ENCODE measurements at regions not wholly inside any gene's neighbourhood (a gene's known extent, or its start where the extent isn't known, plus 50 kb on each side); places are given as distances from the start of the nearest gene placed in this dataset.

DNA sequence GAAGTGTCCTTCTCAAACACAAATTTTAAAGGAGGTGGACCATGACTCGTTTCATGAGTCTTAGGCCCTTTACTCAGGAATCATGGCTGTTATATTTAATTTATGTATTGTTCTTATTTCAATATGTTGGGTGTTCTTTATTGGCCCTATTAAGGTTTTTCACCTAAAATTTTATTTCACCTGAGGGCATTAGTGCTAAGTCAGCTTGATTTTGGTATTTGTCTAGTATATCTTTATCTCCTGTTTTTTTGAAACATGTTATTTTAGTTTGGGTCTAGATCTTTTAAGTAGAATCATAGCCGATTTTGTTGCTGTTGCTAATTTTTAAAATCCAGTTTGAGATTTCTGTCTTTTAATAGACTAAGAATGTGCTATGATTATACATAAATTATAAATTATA, 430.4 kb downstream of the RPS6KC1 start:
- WGBS, 2 donors (ENCODE audit: low coverage in 1 of 2): 67 to 93% methylated on average over 2 of the region's 2 CpGs
- no peaks in the 10 kb centered on the region for H3K9me3 ChIP-seq
- no peaks in the 10 kb centered on the region for H3K4me1 ChIP-seq
- no peaks in the 10 kb centered on the region for H3K36me3 ChIP-seq
- no peak overlapping the region for H3K27ac ChIP-seq
- intact Hi-C loops (cut with DNase I; ENCODE audit: low total_unique reads): no loop called here
- H3K4me3 ChIP-seq: no peak overlapping the region
- TF ChIP-seq EP300 (IDR thresholded peaks at IDR 0.05; ENCODE audit: low read depth): no peak
- TF ChIP-seq, protein P1, sequence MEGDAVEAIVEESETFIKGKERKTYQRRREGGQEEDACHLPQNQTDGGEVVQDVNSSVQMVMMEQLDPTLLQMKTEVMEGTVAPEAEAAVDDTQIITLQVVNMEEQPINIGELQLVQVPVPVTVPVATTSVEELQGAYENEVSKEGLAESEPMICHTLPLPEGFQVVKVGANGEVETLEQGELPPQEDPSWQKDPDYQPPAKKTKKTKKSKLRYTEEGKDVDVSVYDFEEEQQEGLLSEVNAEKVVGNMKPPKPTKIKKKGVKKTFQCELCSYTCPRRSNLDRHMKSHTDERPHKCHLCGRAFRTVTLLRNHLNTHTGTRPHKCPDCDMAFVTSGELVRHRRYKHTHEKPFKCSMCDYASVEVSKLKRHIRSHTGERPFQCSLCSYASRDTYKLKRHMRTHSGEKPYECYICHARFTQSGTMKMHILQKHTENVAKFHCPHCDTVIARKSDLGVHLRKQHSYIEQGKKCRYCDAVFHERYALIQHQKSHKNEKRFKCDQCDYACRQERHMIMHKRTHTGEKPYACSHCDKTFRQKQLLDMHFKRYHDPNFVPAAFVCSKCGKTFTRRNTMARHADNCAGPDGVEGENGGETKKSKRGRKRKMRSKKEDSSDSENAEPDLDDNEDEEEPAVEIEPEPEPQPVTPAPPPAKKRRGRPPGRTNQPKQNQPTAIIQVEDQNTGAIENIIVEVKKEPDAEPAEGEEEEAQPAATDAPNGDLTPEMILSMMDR (IDR thresholded peaks at IDR 0.05): no peak
- TF ChIP-seq POLR2A (IDR thresholded peaks at IDR 0.05): no peak
- no peak for TF ChIP-seq POLR2AphosphoS5 (IDR thresholded peaks at IDR 0.05)
- DNase-seq: no peak
- no peaks in the 10 kb centered on the region for H3K27me3 ChIP-seq
- in situ Hi-C loops (cut with MboI; ENCODE audit: low pct_ligation_motif_present in 1 of 4, low pct_unique_long_range_greater_than_20kb in 1 of 4, low sequenced_read_pairs in 3 of 4): no loop called here

GRCh38 chr1:213484333-213484732, 433.3 kb downstream of the RPS6KC1 start:
- in situ Hi-C loops (cut with MboI; ENCODE audit: low pct_ligation_motif_present in 1 of 4, low pct_unique_long_range_greater_than_20kb in 1 of 4, low sequenced_read_pairs in 3 of 4) (no loop called here), intact Hi-C loops (cut with DNase I; ENCODE audit: low total_unique reads) (no loop called here)
- DNase-seq: no peak

DNA sequence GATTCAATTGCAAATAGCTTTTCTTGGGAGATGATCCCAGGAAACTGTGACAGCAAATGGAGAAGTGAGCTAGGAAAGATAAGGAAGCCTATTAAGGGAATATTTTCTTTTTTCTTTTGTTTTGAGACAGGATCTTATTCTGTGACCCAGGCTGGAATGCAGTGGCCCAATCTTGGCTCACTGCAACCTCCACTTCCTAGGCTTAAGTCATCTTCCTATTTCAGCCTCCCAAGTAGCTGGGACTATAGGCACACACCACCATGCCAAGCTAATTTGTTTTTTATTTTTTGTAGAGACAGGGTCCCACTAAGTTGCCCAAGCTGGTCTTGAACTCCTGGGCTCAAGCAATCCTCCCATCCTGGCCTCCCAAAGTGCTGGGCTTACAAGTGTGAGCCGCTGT, 433.7 kb downstream of the RPS6KC1 start:
- DNase-seq: no peak
- WGBS, 2 donors (ENCODE audit: low coverage in 1 of 2): 95% methylated on average over 1 of the region's 1 CpG; no CpG with 5 or more reads in 1 of the 2 donors
- H3K4me1 ChIP-seq: no peaks in the 10 kb centered on the region
- no peak overlapping the region for H3K4me3 ChIP-seq
- TF ChIP-seq POLR2AphosphoS5 (IDR thresholded peaks at IDR 0.05) (no peak), POLR2A (IDR thresholded peaks at IDR 0.05) (no peak), EP300 (IDR thresholded peaks at IDR 0.05; ENCODE audit: low read depth) (no peak)
- TF ChIP-seq, protein P1 (IDR thresholded peaks at IDR 0.05): no peak
- H3K36me3 ChIP-seq: no peaks in the 10 kb centered on the region
- no peaks in the 10 kb centered on the region for H3K9me3 ChIP-seq
- H3K27me3 ChIP-seq: no peaks in the 10 kb centered on the region
- in situ Hi-C loops (cut with MboI; ENCODE audit: low pct_ligation_motif_present in 1 of 4, low pct_unique_long_range_greater_than_20kb in 1 of 4, low sequenced_read_pairs in 3 of 4) (no loop called here), intact Hi-C loops (cut with DNase I; ENCODE audit: low total_unique reads) (no loop called here)
- H3K27ac ChIP-seq: no peak overlapping the region

More at GRCh38 chr1:213484333-213484732, 433.3 kb downstream of the RPS6KC1 start:
- H3K27me3 ChIP-seq: no peaks in the 10 kb centered on the region
- H3K4me3 ChIP-seq: no peak overlapping the region
- H3K9me3 ChIP-seq: no peaks in the 10 kb centered on the region
- H3K27ac ChIP-seq: no peak overlapping the region
- no peaks in the 10 kb centered on the region for H3K36me3 ChIP-seq
- 47 to 53% methylated on average over 3 of the region's 3 CpGs for WGBS, 2 donors (ENCODE audit: low coverage in 1 of 2)
- H3K4me1 ChIP-seq: no peaks in the 10 kb centered on the region
- TF ChIP-seq POLR2AphosphoS5 (IDR thresholded peaks at IDR 0.05): no peak
- no peak for TF ChIP-seq EP300 (IDR thresholded peaks at IDR 0.05; ENCODE audit: low read depth)
- no peak for TF ChIP-seq POLR2A (IDR thresholded peaks at IDR 0.05)
- TF ChIP-seq, protein P1 (IDR thresholded peaks at IDR 0.05): no peak

DNA sequence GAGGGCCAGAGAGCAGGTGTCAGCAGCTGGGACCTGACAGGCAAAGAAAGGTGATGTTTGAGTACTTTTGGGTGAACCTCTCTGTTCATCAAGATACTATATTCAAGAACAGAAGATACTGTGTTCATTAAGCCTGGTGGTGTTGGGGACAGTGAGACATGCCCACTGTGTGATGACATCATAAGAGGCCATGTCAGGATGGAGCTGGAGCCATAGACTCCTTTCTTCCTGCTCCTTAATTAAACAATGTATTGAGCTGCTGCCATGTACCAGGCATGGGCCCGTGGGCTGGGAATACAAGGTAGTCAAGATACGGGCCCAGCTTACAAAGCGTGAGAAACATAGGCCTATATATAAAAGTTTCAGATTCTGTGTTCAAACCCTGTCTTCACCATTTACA, 435.4 kb downstream of the RPS6KC1 start:
- no peaks in the 10 kb centered on the region for H3K27me3 ChIP-seq
- no peaks in the 10 kb centered on the region for H3K4me1 ChIP-seq
- H3K36me3 ChIP-seq: no peaks in the 10 kb centered on the region
- H3K4me3 ChIP-seq: no peak overlapping the region
- DNase-seq: no peak
- TF ChIP-seq, protein P1 (IDR thresholded peaks at IDR 0.05): no peak
- no peak for TF ChIP-seq EP300 (IDR thresholded peaks at IDR 0.05; ENCODE audit: low read depth)
- no peak for TF ChIP-seq POLR2AphosphoS5 (IDR thresholded peaks at IDR 0.05)
- TF ChIP-seq POLR2A (IDR thresholded peaks at IDR 0.05): no peak
- intact Hi-C loops (cut with DNase I; ENCODE audit: low total_unique reads): no loop called here
- H3K9me3 ChIP-seq: no peaks in the 10 kb centered on the region
- no peak overlapping the region for H3K27ac ChIP-seq
- in situ Hi-C loops (cut with MboI; ENCODE audit: low pct_ligation_motif_present in 1 of 4, low pct_unique_long_range_greater_than_20kb in 1 of 4, low sequenced_read_pairs in 3 of 4): no loop called here
- 59 to 100% methylated on average over 1 to 3 of the region's 3 CpGs for WGBS, 2 donors (ENCODE audit: low coverage in 1 of 2)
